Stimulated activated CD4-positive, alpha-beta T cell treated with anti-CD3 and anti-CD28 coated beads, Interleukin-15, amount 100 ng/mL, for 24 hours (primary cell): ENCODE measurements at regions not wholly inside any gene's neighbourhood (a gene's known extent, or its start where the extent isn't known, plus 50 kb on each side); places are given as distances from the start of the nearest gene placed in this dataset.
"Not testable (repeated sequence)": the region's sequence is repeated elsewhere in the genome, so short reads cannot be mapped to it uniquely, and the experiment has no call there.

Source experiments
- DNase-seq: peaks from one replicate; pipeline ENCODE4 v3.0.0-alpha.2; 2020

DNA sequence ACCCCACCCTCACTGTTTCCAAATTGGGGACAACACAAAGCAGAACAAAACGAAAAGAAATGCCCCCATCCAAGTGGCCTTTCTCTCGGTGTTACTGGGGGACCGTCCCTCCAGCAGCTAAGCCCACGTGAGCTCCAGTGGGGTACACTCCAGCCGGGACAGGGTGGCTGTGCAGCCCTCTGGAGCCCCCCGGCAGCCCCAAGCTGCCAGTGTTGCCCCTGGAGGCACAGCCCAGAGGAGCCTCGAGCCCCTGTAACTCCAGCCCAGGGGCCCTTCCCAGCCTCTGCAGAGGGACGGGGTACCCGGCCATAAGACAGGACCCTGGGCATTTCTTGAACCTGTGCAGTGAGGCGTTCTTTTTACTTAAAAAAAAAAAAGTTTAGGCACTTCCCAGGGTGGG is 124.5 kb upstream of the KCTD7 start:
- no peak for DNase-seq

- DNase-seq, result no peak
Observed at GRCh38 chr7:66505009-66505408, 123.7 kb upstream of the KCTD7 start.

- DNase-seq, result peak; percentile 45
Observed at GRCh38 chr7:66505531-66506451, 122.9 kb upstream of the KCTD7 start.

DNA sequence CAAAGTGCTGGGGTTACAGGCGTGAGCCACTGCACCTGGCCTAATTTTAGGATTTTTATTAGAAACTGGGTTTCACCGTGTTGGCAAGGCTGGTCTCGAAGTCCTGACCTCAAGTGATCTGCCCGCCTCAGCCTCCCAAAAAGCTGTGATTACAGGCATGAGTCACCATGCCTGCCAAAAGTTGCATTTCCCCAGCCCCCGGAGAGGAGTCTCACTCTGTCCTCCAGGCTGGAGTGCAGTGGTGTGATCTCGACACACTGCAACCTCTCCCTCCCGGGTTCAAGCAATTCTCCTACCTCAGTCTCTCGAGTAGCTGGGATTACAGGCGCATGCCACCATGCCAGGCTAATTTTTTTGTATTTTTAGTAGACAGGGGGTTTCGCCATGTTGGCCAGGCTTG is 122.0 kb upstream of the KCTD7 start:
- DNase-seq, result not testable (repeated sequence)

DNA sequence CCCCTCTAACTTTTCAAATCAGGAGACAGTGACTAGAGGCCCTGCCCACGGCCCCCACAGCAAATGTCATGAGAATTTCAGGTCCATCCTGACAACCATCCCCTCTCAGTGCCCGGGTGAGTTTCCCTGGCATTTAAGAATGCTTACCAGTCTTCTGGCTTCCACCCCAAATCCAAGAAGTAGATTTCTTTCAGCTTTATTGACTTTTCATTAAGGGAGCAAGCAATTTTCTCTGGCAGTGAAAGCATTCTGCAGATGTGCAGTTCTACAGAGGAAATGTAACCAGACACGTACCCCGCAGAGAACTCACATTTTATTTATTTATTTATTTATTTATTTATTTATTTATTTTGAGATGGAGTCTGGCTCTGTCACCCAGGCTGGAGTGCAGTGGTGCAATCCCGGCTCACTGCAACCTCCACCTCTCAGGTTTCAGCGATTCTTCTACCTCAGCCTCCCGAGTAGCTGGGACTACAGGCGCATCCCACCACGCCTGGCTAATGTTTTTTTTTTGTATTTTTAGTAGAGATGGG is 120.9 kb upstream of the KCTD7 start:
- DNase-seq, result no peak

- no peak for DNase-seq
Observed at GRCh38 chr7:66508431-66508830, 120.2 kb upstream of the KCTD7 start.

DNA sequence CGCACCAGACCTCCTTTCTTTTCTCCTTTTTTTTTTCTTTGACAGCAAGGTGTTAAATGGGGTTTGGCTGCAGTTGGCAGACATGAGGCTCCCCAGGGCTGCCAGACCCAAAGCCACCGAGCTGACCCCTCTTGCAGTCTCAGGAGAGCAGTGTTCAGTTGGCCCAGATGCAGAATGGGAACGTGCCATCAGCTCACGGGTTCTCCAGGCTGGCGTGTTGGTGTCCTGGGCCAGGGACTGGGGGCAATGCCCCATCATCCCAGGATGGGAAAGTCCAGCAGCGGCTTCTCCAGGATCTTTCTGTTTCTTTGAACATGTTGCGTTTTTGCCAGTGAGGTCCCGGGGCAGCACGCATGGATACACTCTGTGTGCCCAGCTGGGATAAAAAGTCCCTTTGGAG is 114.6 kb upstream of the KCTD7 start:
- no peak for DNase-seq

DNA sequence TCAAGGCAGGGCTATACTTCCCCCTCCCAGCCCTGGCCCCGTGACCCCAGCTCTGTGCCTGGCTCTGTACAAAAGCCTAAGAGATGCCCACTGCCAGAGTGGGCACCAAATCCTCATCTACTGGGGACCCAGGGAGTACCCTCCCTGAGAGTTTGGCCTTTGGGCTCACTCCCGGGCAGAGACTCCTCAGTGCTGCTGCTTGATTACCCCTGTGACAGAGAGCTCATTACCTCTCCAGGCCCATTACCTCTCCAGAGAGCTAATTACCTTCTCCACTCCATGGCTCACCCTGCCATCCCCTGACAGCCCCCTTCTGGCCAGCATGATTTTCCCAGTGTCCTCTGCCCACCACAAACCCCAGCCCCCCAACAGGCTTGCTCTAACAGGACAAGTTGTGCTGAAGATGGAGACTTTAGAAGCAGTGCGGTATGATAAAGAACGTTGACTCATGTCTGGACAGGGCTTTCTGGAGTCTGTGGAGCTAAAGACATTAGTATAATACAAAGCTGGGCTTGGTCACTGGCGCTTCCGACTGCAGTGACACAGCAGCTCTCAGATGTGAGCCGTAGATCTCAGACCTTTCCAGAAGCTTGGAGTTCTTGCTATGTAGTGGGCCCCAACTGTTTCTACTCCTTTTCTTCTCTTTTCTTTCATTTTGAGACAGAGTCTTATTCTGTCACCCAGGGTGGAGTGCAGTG is 111.3 kb upstream of the KCTD7 start:
- no peak for DNase-seq

DNA sequence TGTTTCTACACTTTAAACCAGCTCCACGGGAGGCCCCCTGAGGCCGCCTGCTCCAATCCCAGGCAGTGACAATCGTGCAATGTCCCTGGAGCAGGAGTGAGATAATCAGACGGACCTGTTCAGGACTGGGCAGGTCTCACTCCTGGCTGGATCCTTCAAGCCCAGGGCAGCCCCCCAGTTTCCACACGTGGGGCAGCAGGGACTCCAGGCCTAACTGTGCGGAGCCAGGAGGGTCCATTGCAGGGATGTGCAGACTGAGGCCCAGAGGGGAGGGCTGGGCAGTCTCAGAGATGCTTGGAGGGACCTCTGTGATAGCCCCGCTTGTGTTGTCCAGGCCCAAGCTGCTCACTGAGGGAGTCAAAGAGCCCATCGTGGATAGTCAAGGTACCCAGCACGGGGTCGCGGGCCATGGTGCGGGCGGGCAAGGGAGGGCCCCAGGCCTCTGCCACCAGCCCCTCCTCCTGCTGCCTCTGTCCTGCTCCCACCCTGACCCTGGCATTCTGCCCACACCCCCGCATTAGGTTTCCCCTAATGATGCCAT is 110.5 kb upstream of the KCTD7 start:
- DNase-seq, result no peak

DNA sequence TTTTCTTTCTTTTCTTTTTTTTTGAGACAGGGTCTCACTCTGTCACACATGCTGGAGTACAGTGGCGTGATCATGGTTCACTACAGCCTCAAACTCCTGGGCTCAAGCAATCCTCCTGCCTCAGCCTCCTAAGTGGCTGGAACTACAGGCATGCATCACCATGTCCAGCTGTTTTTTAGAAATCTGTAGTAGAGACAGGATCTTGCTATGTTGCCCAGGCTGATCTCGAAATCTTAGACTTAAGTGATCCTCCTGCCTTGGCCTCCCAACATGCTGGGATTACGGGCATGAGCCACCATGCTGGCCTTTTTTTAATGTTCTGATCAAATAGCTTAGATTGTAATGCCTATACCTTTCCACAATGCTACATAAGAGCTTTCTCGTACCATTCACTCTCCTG is 107.0 kb upstream of the KCTD7 start:
- DNase-seq, result no peak

- DNase-seq, result peak; percentile 24
Observed at GRCh38 chr7:66522518-66522917, 106.2 kb upstream of the KCTD7 start.

DNA sequence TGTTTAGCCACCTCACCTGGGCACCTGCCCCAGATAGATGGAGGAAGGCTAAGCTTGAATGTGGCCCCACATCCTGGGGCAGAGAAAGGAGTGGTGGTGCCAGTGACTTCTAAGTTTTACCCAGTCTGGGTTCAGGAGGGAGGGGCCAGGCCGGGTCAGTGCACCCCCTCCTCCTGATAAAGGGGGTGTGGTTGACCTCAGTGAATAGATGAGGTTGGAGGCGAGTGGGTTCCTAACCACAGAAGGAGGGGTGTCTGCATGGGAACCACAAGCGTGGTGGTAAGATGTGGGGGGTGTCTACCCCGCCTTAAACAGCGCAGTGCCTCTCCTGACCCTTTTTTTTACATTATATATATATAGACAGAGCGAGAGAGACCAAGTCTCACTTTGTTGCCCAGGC is 105.3 kb upstream of the KCTD7 start:
- DNase-seq, result no peak

- DNase-seq, result no peak
Observed at GRCh38 chr7:66524738-66525137, 103.9 kb upstream of the KCTD7 start.

DNA sequence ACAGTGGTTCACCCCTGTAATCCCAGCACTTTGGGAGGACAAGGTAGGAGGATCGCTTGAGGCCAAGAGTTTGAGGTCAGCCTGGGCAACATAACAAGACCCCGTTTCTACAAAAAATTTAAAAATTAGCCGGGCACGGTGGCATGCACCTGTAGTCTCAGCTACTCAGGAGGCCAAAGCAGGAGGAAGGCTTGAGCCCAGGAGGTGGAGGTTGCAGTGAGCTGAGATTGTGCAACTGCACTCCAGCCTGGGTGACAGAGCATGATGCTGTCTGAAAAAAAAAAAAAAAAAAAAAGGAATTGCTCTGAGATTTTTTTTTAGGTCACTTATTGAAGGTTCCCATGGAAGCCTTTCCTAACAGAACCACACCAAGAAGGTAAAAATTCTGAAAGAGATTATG is 101.9 kb upstream of the KCTD7 start:
- DNase-seq, result not testable (repeated sequence)

DNA sequence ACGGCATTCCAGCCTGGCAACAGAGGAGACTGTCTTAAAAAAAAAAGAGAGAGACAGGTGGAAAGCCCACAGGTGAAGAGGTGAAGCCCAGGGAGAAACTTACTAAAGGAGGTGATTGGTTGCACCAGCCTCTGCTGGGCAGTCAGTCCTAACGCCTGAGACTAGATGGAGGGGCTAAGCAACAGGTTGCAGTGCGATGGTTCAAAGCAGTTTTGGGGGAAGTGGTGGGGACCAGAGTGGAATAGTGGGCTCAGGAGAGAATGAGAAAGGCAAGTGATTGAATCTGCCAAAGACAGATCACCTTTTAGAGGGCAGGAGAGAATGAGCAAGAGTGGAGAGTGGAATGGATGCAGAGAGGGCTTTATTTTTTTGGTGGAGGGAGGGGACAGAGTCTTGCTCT is 100.0 kb upstream of the KCTD7 start:
- DNase-seq, result no peak

DNA sequence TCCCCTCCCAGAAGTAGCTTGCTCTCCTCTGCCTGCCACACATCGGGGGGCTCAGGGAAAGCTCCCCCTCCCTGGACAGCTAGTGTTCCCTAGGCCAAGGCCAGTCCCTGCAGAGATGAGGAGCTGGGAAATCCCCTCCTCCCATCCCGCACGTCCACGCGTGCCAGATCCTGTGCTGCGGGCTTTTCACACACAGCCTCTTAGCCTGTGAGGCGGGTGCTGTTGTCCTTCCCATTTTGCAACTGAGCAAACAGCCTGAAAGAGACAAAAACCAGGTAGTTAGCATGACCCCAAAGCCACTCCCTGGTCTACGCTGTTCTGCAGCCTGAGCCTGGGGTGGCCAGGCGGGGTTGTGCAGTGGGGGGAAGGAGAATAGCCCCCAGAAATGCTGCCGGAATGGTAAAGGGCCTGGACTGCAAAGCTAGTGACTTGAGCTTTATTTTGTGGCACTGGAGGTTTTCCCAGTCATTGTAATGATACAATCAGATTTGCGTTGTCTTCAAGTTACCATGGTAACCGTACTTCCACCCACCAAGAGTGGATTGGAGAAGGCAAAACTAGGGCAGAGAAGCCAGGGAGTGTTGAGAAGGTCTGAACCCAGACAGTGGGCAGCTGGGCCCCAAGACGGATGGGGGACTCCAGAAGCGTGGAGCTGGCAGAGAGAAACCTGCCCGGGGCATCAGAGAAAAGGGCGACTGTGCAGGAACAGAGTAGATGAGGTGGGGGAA is 98.6 kb upstream of the KCTD7 start:
- DNase-seq, result no peak

GRCh38 chr7:66535414-66536329 is 93.0 kb upstream of the KCTD7 start:
- DNase-seq, result no peak

- DNase-seq, result no peak
Observed at GRCh38 chr7:66537380-66537779, 91.3 kb upstream of the KCTD7 start.

DNA sequence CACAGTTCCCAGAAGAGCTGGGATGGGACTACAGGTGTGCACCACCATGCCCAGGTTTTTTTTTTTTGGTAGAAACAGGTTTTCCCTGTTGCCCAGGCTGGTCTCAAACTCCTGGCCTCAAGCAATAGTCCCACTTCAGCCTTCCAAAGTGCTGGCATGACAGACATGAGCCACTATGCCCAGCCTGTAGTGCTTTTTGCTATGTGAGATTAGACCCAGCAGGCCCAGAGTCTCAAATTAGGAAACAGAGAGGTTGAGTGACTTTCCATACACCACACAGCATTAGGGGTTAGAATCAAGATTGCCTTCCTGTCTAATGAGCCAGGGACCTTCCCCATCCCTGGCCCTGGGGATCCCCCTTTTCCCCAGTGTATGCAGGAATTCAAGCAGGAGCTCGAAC is 90.8 kb upstream of the KCTD7 start:
- DNase-seq, result no peak

- no peak for DNase-seq
Observed at GRCh38 chr7:66539264-66539623, 89.4 kb upstream of the KCTD7 start.

GRCh38 chr7:66539902-66540375 is 88.7 kb upstream of the KCTD7 start:
- no peak for DNase-seq

DNA sequence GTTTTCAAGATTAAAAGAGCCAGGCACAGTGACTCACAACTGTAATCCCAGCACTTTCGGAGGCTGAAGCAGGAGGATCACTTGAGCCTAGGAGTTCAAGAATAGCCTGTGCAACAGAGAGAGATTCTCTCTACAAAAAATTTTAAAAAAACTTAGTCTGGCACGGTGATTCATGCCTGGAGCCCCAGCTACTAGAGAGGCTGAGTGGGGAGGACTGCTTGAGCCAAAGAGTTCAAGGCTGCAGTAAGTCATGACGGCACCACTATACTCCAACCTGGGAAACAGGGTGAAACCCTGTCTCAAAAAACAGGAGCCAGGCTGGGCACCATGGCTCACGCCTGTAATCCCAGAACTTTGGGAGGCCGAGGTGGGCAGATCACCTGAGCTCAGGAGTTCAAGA is 86.6 kb upstream of the KCTD7 start:
- DNase-seq, result no peak
